OCI-LY7 (cell line): ENCODE measurements at regions not wholly inside any gene's neighbourhood (a gene's known extent, or its start where the extent isn't known, plus 50 kb on each side); places are given as distances from the start of the nearest gene placed in this dataset.

Experiments
- BruUV-seq: library from RNA; stranded (reverse); fragments of 400-500 nt; replicated peaks from 2 replicates; lab custom pipeline; 2021; lab: Mats Ljungman, UMichigan
- CTCF ChIA-PET: fragments of 300-600 bp; sonication (Branson Sonifier 250); formaldehyde crosslinking; loops from one replicate; lab custom pipeline; 2022; ENCODE audit warnings: antibody characterized with exemption; ENCODE audit not compliant: unreplicated experiment; lab: Charles Lee
- POLR2A ChIA-PET: fragments of 300-600 bp; sonication (Branson Sonifier 250); formaldehyde crosslinking; loops from one replicate; lab custom pipeline; 2022; ENCODE audit warnings: antibody characterized with exemption; lab: Charles Lee
- DNase-seq: peaks from one replicate; pipeline ENCODE4 v3.0.0-alpha.2; 2015; ENCODE audit warnings: low spot score
- H2AFZ ChIP-seq: fragments of 200-600 bp; sonication (generic), shearing (Covaris generic); 2 replicates; pipeline ENCODE4 v1.6.1; 2014; ENCODE audit warnings: mild to moderate bottlenecking, antibody characterized with exemption, low read length, moderate library complexity
- H3K27ac ChIP-seq: fragments of 200-600 bp; sonication (generic); 2 replicates; pipeline ENCODE4 v1.5.1; 2014; ENCODE audit warnings: mixed run types, low read depth, mild to moderate bottlenecking, moderate library complexity, low read length, inconsistent platforms; ENCODE audit not compliant: poor library complexity, severe bottlenecking
- H3K36me3 ChIP-seq: fragments of 200-600 bp; sonication (generic); 2 replicates; pipeline ENCODE4 v1.6.1; 2014; ENCODE audit warnings: mild to moderate bottlenecking, antibody characterized with exemption, low read length, moderate library complexity, mixed read lengths; ENCODE audit not compliant: insufficient read depth
- H3K4me1 ChIP-seq: fragments of 200-600 bp; sonication (generic); 2 replicates; pipeline ENCODE4 v1.5.1; 2014; ENCODE audit warnings: mild to moderate bottlenecking, low read length; ENCODE audit not compliant: insufficient read depth, poor library complexity, severe bottlenecking
- H3K4me2 ChIP-seq: fragments of 200-600 bp; sonication (generic); 2 replicates; pipeline ENCODE4 v1.6.1; 2014; ENCODE audit warnings: mild to moderate bottlenecking, low read length
- H3K4me3 ChIP-seq: fragments of 200-600 bp; sonication (generic); 2 replicates; pipeline ENCODE4 v1.5.1; 2014; ENCODE audit warnings: mild to moderate bottlenecking, low read depth, low read length; ENCODE audit not compliant: poor library complexity, severe bottlenecking
- H3K79me2 ChIP-seq: fragments of 200-600 bp; sonication (generic); 2 replicates; pipeline ENCODE4 v1.6.1; 2016; ENCODE audit warnings: low read depth, mild to moderate bottlenecking, low read length, moderate library complexity, mixed read lengths; ENCODE audit not compliant: insufficient read depth
- H3K9me2 ChIP-seq: fragments of 200-600 bp; sonication (generic); 2 replicates; pipeline ENCODE4 v1.6.1; 2016; ENCODE audit warnings: mild to moderate bottlenecking, low read length, mixed read lengths; ENCODE audit not compliant: insufficient read depth
- H3K9me3 ChIP-seq: fragments of 200-600 bp; sonication (generic); 2 replicates; pipeline ENCODE4 v1.6.1; 2014; ENCODE audit warnings: mild to moderate bottlenecking, mixed run types, low read length, mixed read lengths
- H4K20me1 ChIP-seq: fragments of 200-600 bp; sonication (generic); 2 replicates; pipeline ENCODE4 v1.6.1; 2014; ENCODE audit warnings: mild to moderate bottlenecking, antibody characterized with exemption, low read length, moderate library complexity, mixed read lengths; ENCODE audit not compliant: insufficient read depth
- EZH2phosphoT487 ChIP-seq: fragments of 200-600 bp; sonication (generic); IDR thresholded peaks from 2 replicates; pipeline ENCODE4 v1.6.1; 2018; ENCODE audit warnings: low read depth, borderline replicate concordance, mild to moderate bottlenecking, mixed run types, antibody characterized with exemption, low read length, moderate library complexity, mixed read lengths
- intact Hi-C: fragments of 100-400 bp; cut with micrococcal nuclease; formaldehyde crosslinking; loops from one replicate; pipeline ENCODE4 v1.10.0; 2022; ENCODE audit not compliant: unreplicated experiment
- TF ChIP-seq, protein P1 (sequence below): fragments of 200-600 bp; sonication (generic); conservative IDR thresholded peaks from 2 replicates; pipeline ENCODE4 v1.5.1; 2014; ENCODE audit warnings: mild to moderate bottlenecking, antibody characterized with exemption, low read length, moderate library complexity, mixed read lengths

GRCh38 chr22:47236161-47236560, 473.7 kb downstream of the TBC1D22A start:
- H3K36me3 ChIP-seq, result no peaks in the 10 kb centered on the region
- H3K4me2 ChIP-seq, result no peak overlapping the region
- intact Hi-C loops, result no loop called here
- no peak overlapping the region for H3K4me3 ChIP-seq
- no peak overlapping the region for H2AFZ ChIP-seq
- H3K9me2 ChIP-seq, result no peaks in the 10 kb centered on the region
- no peak overlapping the region for H3K27ac ChIP-seq
- no peaks in the 10 kb centered on the region for H3K79me2 ChIP-seq
- no peaks in the 10 kb centered on the region for H4K20me1 ChIP-seq
- ChIA-PET CTCF (no interaction called here), POLR2A (no interaction called here)
- H3K4me1 ChIP-seq, result no peaks in the 10 kb centered on the region
- DNase-seq, result no peak
- TF ChIP-seq EZH2phosphoT487, result no peak
- TF ChIP-seq, protein P1, sequence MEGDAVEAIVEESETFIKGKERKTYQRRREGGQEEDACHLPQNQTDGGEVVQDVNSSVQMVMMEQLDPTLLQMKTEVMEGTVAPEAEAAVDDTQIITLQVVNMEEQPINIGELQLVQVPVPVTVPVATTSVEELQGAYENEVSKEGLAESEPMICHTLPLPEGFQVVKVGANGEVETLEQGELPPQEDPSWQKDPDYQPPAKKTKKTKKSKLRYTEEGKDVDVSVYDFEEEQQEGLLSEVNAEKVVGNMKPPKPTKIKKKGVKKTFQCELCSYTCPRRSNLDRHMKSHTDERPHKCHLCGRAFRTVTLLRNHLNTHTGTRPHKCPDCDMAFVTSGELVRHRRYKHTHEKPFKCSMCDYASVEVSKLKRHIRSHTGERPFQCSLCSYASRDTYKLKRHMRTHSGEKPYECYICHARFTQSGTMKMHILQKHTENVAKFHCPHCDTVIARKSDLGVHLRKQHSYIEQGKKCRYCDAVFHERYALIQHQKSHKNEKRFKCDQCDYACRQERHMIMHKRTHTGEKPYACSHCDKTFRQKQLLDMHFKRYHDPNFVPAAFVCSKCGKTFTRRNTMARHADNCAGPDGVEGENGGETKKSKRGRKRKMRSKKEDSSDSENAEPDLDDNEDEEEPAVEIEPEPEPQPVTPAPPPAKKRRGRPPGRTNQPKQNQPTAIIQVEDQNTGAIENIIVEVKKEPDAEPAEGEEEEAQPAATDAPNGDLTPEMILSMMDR, result no peak
- H3K9me3 ChIP-seq, result no peaks in the 10 kb centered on the region
- BruUV-seq, result no TSS peak

GRCh38 chr22:47233316-47234243, 471.1 kb downstream of the TBC1D22A start:
- Histone ChIP-seq H3K9me2 (no peaks in the 10 kb centered on the region), H4K20me1 (no peaks in the 10 kb centered on the region), H2AFZ (no peak overlapping the region), H3K4me3 (no peak overlapping the region), H3K79me2 (no peaks in the 10 kb centered on the region), H3K27ac (no peak overlapping the region), H3K4me1 (no peaks in the 10 kb centered on the region), H3K4me2 (no peak overlapping the region), H3K9me3 (no peaks in the 10 kb centered on the region), H3K36me3 (no peaks in the 10 kb centered on the region)
- CTCF ChIA-PET, result no interaction called here
- BruUV-seq, result no TSS peak
- no peak for DNase-seq
- POLR2A ChIA-PET, result no interaction called here
- TF ChIP-seq, protein P1, result no peak
- no peak for TF ChIP-seq EZH2phosphoT487
- intact Hi-C loops, result no loop called here

GRCh38 chr22:47232753-47233152, 470.3 kb downstream of the TBC1D22A start:
- Histone ChIP-seq H3K9me2 (no peaks in the 10 kb centered on the region), H3K9me3 (peaks cover under 1% of the 10 kb centered on the region; the same call in 1 of the 2 replicates), H3K4me1 (no peaks in the 10 kb centered on the region), H3K36me3 (no peaks in the 10 kb centered on the region), H4K20me1 (no peaks in the 10 kb centered on the region), H2AFZ (no peak overlapping the region), H3K4me3 (no peak overlapping the region), H3K27ac (no peak overlapping the region), H3K4me2 (no peak overlapping the region), H3K79me2 (no peaks in the 10 kb centered on the region)
- no TSS peak for BruUV-seq
- intact Hi-C loops, result no loop called here
- TF ChIP-seq EZH2phosphoT487, result no peak
- TF ChIP-seq, protein P1, result no peak
- DNase-seq, result no peak
- ChIA-PET POLR2A (no interaction called here), CTCF (no interaction called here)
